GM23338 (cell line): ENCODE measurements at regions not wholly inside any gene's neighbourhood (a gene's known extent, or its start where the extent isn't known, plus 50 kb on each side); places are given as distances from the start of the nearest gene placed in this dataset.

Experiments
- ATAC-seq: fragments of 200-7000 bp; cut with Tn5 transposase; 3 replicates; pipeline ENCODE4 v1.9.1; 2020
- DNase-seq: peaks from one replicate; pipeline ENCODE4 v3.0.0-alpha.2; 2015; ENCODE audit warnings: low spot score
- H2AFZ ChIP-seq: fragments of 200-600 bp; sonication (generic); 2 replicates; pipeline ENCODE4 v1.8.0; 2016; ENCODE audit warnings: antibody characterized with exemption, mild to moderate bottlenecking, moderate library complexity
- H3F3A ChIP-seq: fragments of 200-600 bp; sonication (generic); replicated peaks from 2 replicates; pipeline ENCODE4 v1.8.0; 2017; ENCODE audit warnings: antibody characterized with exemption, mixed run types, low read depth
- H3K27ac ChIP-seq: fragments of 200-600 bp; sonication (generic); 2 replicates; pipeline ENCODE4 v1.6.1; 2016; ENCODE audit warnings: low read depth
- H3K27me3 ChIP-seq: fragments of 200-600 bp; sonication (generic); 2 replicates; pipeline ENCODE4 v1.8.0; 2016; ENCODE audit warnings: mild to moderate bottlenecking, mixed run types, moderate library complexity; ENCODE audit not compliant: insufficient read depth
- H3K36me3 ChIP-seq: fragments of 200-600 bp; sonication (generic); 2 replicates; pipeline ENCODE4 v1.8.0; 2016; ENCODE audit warnings: mild to moderate bottlenecking; ENCODE audit not compliant: insufficient read depth
- H3K4me1 ChIP-seq: fragments of 200-600 bp; sonication (generic); 2 replicates; pipeline ENCODE4 v1.8.0; 2016; ENCODE audit warnings: mild to moderate bottlenecking, moderate library complexity; ENCODE audit not compliant: insufficient read depth
- H3K4me2 ChIP-seq: fragments of 200-600 bp; sonication (generic); 2 replicates; pipeline ENCODE4 v1.7.1; 2017; ENCODE audit warnings: mixed run types
- H3K4me3 ChIP-seq: fragments of 200-600 bp; sonication (generic); 2 replicates; pipeline ENCODE4 v1.6.1; 2016; ENCODE audit warnings: mixed run types
- H3K79me2 ChIP-seq: fragments of 200-600 bp; sonication (generic); replicated peaks from 2 replicates; pipeline ENCODE4 v1.8.0; 2017; ENCODE audit warnings: mild to moderate bottlenecking; ENCODE audit not compliant: insufficient read depth
- H3K9me2 ChIP-seq: fragments of 200-600 bp; sonication (generic); 2 replicates; pipeline ENCODE4 v1.8.0; 2017; ENCODE audit not compliant: insufficient read depth
- H4K20me1 ChIP-seq: fragments of 200-600 bp; sonication (generic); replicated peaks from 2 replicates; pipeline ENCODE4 v1.8.0; 2017; ENCODE audit warnings: mild to moderate bottlenecking; ENCODE audit not compliant: insufficient read depth
- H3K27ac Mint-ChIP-seq: 2 replicates; pipeline ENCODE4 v1.8.0; 2020; ENCODE audit warnings: inconsistent platforms, mild to moderate bottlenecking, moderate library complexity, mixed read lengths
- H3K27me3 Mint-ChIP-seq: 3 replicates; pipeline ENCODE4 v1.8.0; 2022; ENCODE audit warnings: low read depth, mild to moderate bottlenecking, moderate library complexity, mixed read lengths, inconsistent platforms; ENCODE audit not compliant: insufficient read depth, poor library complexity
- H3K36me3 Mint-ChIP-seq: 3 replicates; pipeline ENCODE4 v1.8.0; 2021; ENCODE audit warnings: low read depth, mild to moderate bottlenecking, inconsistent platforms, moderate library complexity, mixed read lengths
- H3K4me1 Mint-ChIP-seq: 3 replicates; pipeline ENCODE4 v1.8.0; 2020; ENCODE audit warnings: mild to moderate bottlenecking, inconsistent platforms, mixed read lengths
- H3K4me3 Mint-ChIP-seq: 3 replicates; pipeline ENCODE4 v1.8.0; 2021; ENCODE audit warnings: moderate library complexity, mild to moderate bottlenecking, inconsistent platforms, mixed read lengths
- H3K9me3 Mint-ChIP-seq: 3 replicates; pipeline ENCODE4 v1.8.0; 2020; ENCODE audit warnings: moderate library complexity, mild to moderate bottlenecking, inconsistent platforms, mixed read lengths
- CREB1 ChIP-seq: fragments of 250-450 bp; sonication (Bioruptor Pico); IDR thresholded peaks from 2 replicates; pipeline ENCODE4 v1.5.0; 2020; ENCODE audit warnings: low read depth, mild to moderate bottlenecking, moderate library complexity
- CTCF ChIP-seq, 2 experiments: fragments of 200-600 bp in 1 of 2; sonication (generic) in 1 of 2; conservative IDR thresholded peaks; 2 replicates each; pipeline versions ENCODE4 v1.5.1 to v1.6.1; 2016 to 2017; ENCODE audit warnings: antibody characterized with exemption in 2 of 2, low read depth in 2 of 2, mild to moderate bottlenecking in 2 of 2, moderate library complexity in 1 of 2
- ETS1 ChIP-seq: IDR thresholded peaks from 2 replicates; pipeline ENCODE4 v1.6.1; 2016; ENCODE audit warnings: antibody characterized with exemption
- EZH2phosphoT487 ChIP-seq: fragments of 200-600 bp; sonication (generic); IDR thresholded peaks from one replicate; pipeline ENCODE4 v1.8.1; 2018; ENCODE audit warnings: antibody characterized with exemption; ENCODE audit not compliant: unreplicated experiment
- NANOG ChIP-seq: IDR thresholded peaks from 2 replicates; pipeline ENCODE4 v1.6.1; 2016; ENCODE audit warnings: antibody characterized with exemption, borderline replicate concordance
- POLR2AphosphoS5 ChIP-seq: IDR thresholded peaks from 2 replicates; pipeline ENCODE4 v1.6.1; 2016; ENCODE audit warnings: antibody characterized with exemption, low read depth
- REST ChIP-seq: IDR thresholded peaks from one replicate; pipeline ENCODE4 v1.6.1; 2018; ENCODE audit warnings: antibody characterized with exemption; ENCODE audit not compliant: unreplicated experiment
- STAT1 ChIP-seq: IDR thresholded peaks from one replicate; pipeline ENCODE4 v1.6.1; 2016; ENCODE audit warnings: antibody characterized with exemption; ENCODE audit not compliant: unreplicated experiment
- ZNF114 ChIP-seq: fragments of 250-450 bp; sonication (Bioruptor Pico); IDR thresholded peaks from 2 replicates; pipeline ENCODE4 v1.5.0; 2020; ENCODE audit warnings: mild to moderate bottlenecking, moderate library complexity
- ZNF331 ChIP-seq: fragments of 250-450 bp; sonication (Bioruptor Pico); IDR thresholded peaks from 2 replicates; pipeline ENCODE4 v1.5.0; 2020; ENCODE audit warnings: low read depth, mild to moderate bottlenecking, moderate library complexity
- ZNF462 ChIP-seq: fragments of 250-450 bp; sonication (Bioruptor Pico); IDR thresholded peaks from 2 replicates; pipeline ENCODE4 v1.5.0; 2020; ENCODE audit warnings: mild to moderate bottlenecking, moderate library complexity

- no peaks in the 10 kb centered on the region for H3F3A ChIP-seq
- no peak for ATAC-seq
- H3K9me3 Mint-ChIP-seq = no peaks in the 10 kb centered on the region
Observed at GRCh38 chr14:32027255-32027939, 49.7 kb upstream of the ARHGAP5 start.

More at GRCh38 chr14:32027255-32027939, 49.7 kb upstream of the ARHGAP5 start:
- H3K27me3 Mint-ChIP-seq = peaks cover 2% of the 10 kb centered on the region
- H3K9me2 ChIP-seq = no peaks in the 10 kb centered on the region
- H3K4me1 ChIP-seq = no peaks in the 10 kb centered on the region
- H2AFZ ChIP-seq = no peak overlapping the region
- no peak for TF ChIP-seq ZNF114
- TF ChIP-seq ZNF462 (CRISPR knock-in tag) = no peak
- no peak for TF ChIP-seq NANOG
- TF ChIP-seq EZH2phosphoT487 = no peak
- no peak for TF ChIP-seq CTCF (conservative IDR thresholded peaks at IDR 0.05; ENCODE audit: low read depth in 2 of 2)
- TF ChIP-seq CREB1 (CRISPR knock-in tag) = no peak
- TF ChIP-seq REST = no peak
- no peak for TF ChIP-seq ZNF331 (CRISPR knock-in tag)
- TF ChIP-seq STAT1 = no peak
- TF ChIP-seq POLR2AphosphoS5 = no peak
- no peak for TF ChIP-seq ETS1
- H3K79me2 ChIP-seq = no peaks in the 10 kb centered on the region
- no peaks in the 10 kb centered on the region for H3K36me3 Mint-ChIP-seq
- no peak for DNase-seq
- H3K4me1 Mint-ChIP-seq = no peaks in the 10 kb centered on the region
- no peak overlapping the region for H3K27ac Mint-ChIP-seq
- no peak overlapping the region for H3K4me2 ChIP-seq
- no peak overlapping the region for H3K27ac ChIP-seq
- H4K20me1 ChIP-seq = no peaks in the 10 kb centered on the region
- no peak overlapping the region for H3K4me3 ChIP-seq
- H3K4me3 Mint-ChIP-seq = no peak overlapping the region
- H3K27me3 ChIP-seq = no peaks in the 10 kb centered on the region
- H3K36me3 ChIP-seq = no peaks in the 10 kb centered on the region
